ENCODE measurements at regions not wholly inside any gene's neighbourhood (a gene's known extent, or its start where the extent isn't known, plus 50 kb on each side); places are given as distances from the start of the nearest gene placed in this dataset.

- no peaks in the 10 kb centered on the region for H3K4me1 ChIP-seq (ENCODE audit: control insufficient read depth in 1 of 2, insufficient read depth in 1 of 2, low read depth in 1 of 2, low read length in 1 of 2)
- H3K9me3 ChIP-seq, result no peaks in the 10 kb centered on the region
- H3K27me3 ChIP-seq, result peaks cover 16% of the 10 kb centered on the region
- H3K27ac ChIP-seq, result no peak overlapping the region
- TF ChIP-seq, protein P1, sequence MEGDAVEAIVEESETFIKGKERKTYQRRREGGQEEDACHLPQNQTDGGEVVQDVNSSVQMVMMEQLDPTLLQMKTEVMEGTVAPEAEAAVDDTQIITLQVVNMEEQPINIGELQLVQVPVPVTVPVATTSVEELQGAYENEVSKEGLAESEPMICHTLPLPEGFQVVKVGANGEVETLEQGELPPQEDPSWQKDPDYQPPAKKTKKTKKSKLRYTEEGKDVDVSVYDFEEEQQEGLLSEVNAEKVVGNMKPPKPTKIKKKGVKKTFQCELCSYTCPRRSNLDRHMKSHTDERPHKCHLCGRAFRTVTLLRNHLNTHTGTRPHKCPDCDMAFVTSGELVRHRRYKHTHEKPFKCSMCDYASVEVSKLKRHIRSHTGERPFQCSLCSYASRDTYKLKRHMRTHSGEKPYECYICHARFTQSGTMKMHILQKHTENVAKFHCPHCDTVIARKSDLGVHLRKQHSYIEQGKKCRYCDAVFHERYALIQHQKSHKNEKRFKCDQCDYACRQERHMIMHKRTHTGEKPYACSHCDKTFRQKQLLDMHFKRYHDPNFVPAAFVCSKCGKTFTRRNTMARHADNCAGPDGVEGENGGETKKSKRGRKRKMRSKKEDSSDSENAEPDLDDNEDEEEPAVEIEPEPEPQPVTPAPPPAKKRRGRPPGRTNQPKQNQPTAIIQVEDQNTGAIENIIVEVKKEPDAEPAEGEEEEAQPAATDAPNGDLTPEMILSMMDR (IDR thresholded peaks at IDR 0.05), result no peak
- no peaks in the 10 kb centered on the region for H3K36me3 ChIP-seq
- no peak overlapping the region for H3K4me3 ChIP-seq (ENCODE audit: low read depth in 1 of 2, low read length in 1 of 2)
These were observed 383.1 kb upstream of the TNP1 start for GRCh38 chr2:217242947-217243346.

DNA sequence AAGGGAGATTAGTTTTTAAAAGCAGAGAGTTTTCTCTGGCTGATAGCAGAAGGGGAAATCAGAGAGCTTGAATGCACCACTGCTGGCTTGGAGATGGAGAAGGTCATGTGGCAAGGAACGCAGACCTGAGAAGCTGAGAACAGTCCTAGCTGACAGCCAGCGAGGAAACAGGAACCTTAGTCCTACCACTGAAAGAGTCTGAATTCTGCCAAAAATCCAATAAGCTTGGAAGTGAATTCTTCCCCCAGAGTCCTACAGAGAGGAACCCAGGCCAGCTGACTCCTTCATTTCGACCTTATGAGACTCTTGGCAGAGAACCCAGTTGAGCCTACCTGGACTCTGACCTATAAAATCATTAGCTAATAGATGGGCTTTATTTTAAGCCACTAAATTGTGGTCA lies 371.9 kb upstream of the TNP1 start:
- TF ChIP-seq, protein P1 (IDR thresholded peaks at IDR 0.05), result no peak
- Histone ChIP-seq H3K9me3 (no peaks in the 10 kb centered on the region), H3K36me3 (no peaks in the 10 kb centered on the region), H3K4me3 (ENCODE audit: low read depth in 1 of 2, low read length in 1 of 2) (no peak overlapping the region), H3K4me1 (ENCODE audit: control insufficient read depth in 1 of 2, insufficient read depth in 1 of 2, low read depth in 1 of 2, low read length in 1 of 2) (peaks cover 4 to 10% of the 10 kb centered on the region in 2 experiments), H3K27ac (no peak overlapping the region), H3K27me3 (peaks cover 55% of the 10 kb centered on the region)

GRCh38 chr2:217231212-217231611 lies 371.3 kb upstream of the TNP1 start:
- Histone ChIP-seq H3K27me3 (peaks cover 53% of the 10 kb centered on the region), H3K27ac (no peak overlapping the region), H3K9me3 (no peaks in the 10 kb centered on the region), H3K36me3 (no peaks in the 10 kb centered on the region), H3K4me3 (ENCODE audit: low read depth in 1 of 2, low read length in 1 of 2) (no peak overlapping the region), H3K4me1 (ENCODE audit: control insufficient read depth in 1 of 2, insufficient read depth in 1 of 2, low read depth in 1 of 2, low read length in 1 of 2) (peaks cover 4 to 10% of the 10 kb centered on the region in 2 experiments)
- TF ChIP-seq, protein P1 (IDR thresholded peaks at IDR 0.05), result no peak

GRCh38 chr2:217228732-217229131 lies 368.9 kb upstream of the TNP1 start:
- Histone ChIP-seq H3K27me3 (peaks cover 29% of the 10 kb centered on the region), H3K36me3 (no peaks in the 10 kb centered on the region), H3K9me3 (no peaks in the 10 kb centered on the region), H3K27ac (no peak overlapping the region), H3K4me3 (ENCODE audit: low read depth in 1 of 2, low read length in 1 of 2) (no peak overlapping the region), H3K4me1 (ENCODE audit: control insufficient read depth in 1 of 2, insufficient read depth in 1 of 2, low read depth in 1 of 2, low read length in 1 of 2) (peaks cover 8 to 11% of the 10 kb centered on the region in 2 experiments)
- TF ChIP-seq, protein P1 (IDR thresholded peaks at IDR 0.05), result no peak

DNA sequence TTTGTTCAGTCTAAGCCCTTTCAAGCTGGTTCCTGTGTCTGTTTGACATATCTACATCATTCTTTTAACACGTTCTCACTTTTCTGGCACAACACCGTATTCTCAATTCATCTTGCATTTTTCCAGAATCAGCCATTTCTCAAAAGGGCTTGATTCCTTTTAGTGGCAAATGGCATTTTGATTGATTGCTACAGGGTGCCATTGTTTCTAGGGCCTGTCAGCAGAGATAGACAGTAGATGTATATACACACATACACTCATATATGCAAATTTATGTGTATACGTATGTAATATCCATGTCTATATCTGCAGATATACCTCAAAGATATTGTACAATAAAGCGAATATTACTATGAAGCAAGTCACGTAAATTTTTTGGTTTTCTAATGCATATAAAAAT lies 367.9 kb upstream of the TNP1 start:
- H3K27ac ChIP-seq, result no peak overlapping the region
- peaks cover 17 to 21% of the 10 kb centered on the region in 2 experiments for H3K4me1 ChIP-seq (ENCODE audit: control insufficient read depth in 1 of 2, insufficient read depth in 1 of 2, low read depth in 1 of 2, low read length in 1 of 2)
- no peak overlapping the region for H3K4me3 ChIP-seq (ENCODE audit: low read depth in 1 of 2, low read length in 1 of 2)
- no peaks in the 10 kb centered on the region for H3K9me3 ChIP-seq
- TF ChIP-seq, protein P1 (IDR thresholded peaks at IDR 0.05), result no peak
- H3K27me3 ChIP-seq, result peaks cover 23% of the 10 kb centered on the region
- H3K36me3 ChIP-seq, result no peaks in the 10 kb centered on the region

DNA sequence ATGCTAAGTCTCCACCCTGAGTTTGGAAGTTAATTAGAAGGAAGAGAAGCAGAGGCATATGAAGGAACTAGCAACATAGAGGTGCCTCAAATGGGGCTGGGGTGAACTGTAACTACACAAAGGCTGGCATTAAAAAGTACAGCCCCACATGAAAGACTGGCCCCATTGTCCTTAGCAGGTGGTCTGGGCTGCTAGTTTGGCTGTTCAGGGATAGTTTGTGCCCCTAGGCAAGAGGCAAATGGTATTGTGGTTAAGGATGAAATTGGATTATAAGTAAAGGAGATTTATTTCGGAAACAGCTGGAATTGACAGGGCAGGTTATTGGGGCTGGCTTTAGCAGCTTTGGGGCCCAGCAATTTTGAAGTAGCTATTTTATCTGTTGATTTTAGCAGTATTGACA lies 365.7 kb upstream of the TNP1 start:
- Histone ChIP-seq H3K27me3 (peaks cover 17% of the 10 kb centered on the region), H3K4me1 (ENCODE audit: control insufficient read depth in 1 of 2, insufficient read depth in 1 of 2, low read depth in 1 of 2, low read length in 1 of 2) (peaks cover 26 to 29% of the 10 kb centered on the region in 2 experiments), H3K9me3 (no peaks in the 10 kb centered on the region), H3K4me3 (ENCODE audit: low read depth in 1 of 2, low read length in 1 of 2) (no peak overlapping the region), H3K27ac (no peak overlapping the region), H3K36me3 (no peaks in the 10 kb centered on the region)
- TF ChIP-seq, protein P1 (IDR thresholded peaks at IDR 0.05), result no peak

All from neutrophil (primary cell).